ENCODE measurements at regions not wholly inside any gene's neighbourhood (a gene's known extent, or its start where the extent isn't known, plus 50 kb on each side); places are given as distances from the start of the nearest gene placed in this dataset.

DNA sequence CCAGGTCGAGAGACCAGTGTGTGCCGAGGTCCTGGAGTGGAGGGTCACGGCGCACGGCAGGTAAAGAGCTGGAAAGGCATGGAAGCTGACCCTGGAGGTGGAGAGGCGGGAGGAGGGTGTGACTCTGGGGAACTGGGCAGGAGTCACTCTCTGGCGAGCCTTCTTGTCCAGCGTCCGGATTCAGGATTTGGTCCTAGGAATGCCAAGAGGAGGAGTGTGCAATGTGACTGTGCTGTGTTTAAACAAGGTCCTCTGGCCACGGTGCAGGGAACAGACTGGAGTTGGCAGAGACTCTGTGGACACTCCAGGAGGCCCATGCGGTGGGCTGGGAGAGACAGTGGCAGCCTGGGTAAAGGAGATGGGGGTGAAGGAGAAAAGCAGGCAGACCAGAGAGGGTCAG is 64.2 kb upstream of the CASZ1 start:
- DNase-seq = no peak
- no peak overlapping the region for H3K27ac Mint-ChIP-seq
- CTCF ChIA-PET = interaction anchor here (1.0 kb wide), 1 partner anchor 16 kb away, joined by 3 read pairs; no protein-coding TSS in a partner anchor
- no peak overlapping the region for H3K4me3 Mint-ChIP-seq
- intact Hi-C loops (cut with micrococcal nuclease) = no loop called here
- H3K27me3 Mint-ChIP-seq (ENCODE audit: low read depth) = peaks cover 31% of the 10 kb centered on the region
- H3K9me3 Mint-ChIP-seq = no peaks in the 10 kb centered on the region
- H3K36me3 Mint-ChIP-seq (ENCODE audit: low read depth) = no peaks in the 10 kb centered on the region
- peaks cover under 1% of the 10 kb centered on the region for H3K4me1 Mint-ChIP-seq (ENCODE audit: low read depth)

GRCh38 chr1:10861822-10862221 is 65.4 kb upstream of the CASZ1 start:
- no peak for DNase-seq
- Mint-ChIP-seq H3K27ac (no peak overlapping the region), H3K4me1 (ENCODE audit: low read depth) (peaks cover 6% of the 10 kb centered on the region), H3K9me3 (no peaks in the 10 kb centered on the region), H3K27me3 (ENCODE audit: low read depth) (peaks cover 39% of the 10 kb centered on the region), H3K4me3 (no peak overlapping the region), H3K36me3 (ENCODE audit: low read depth) (no peaks in the 10 kb centered on the region)
- intact Hi-C loops (cut with micrococcal nuclease) = no loop called here
- CTCF ChIA-PET = no interaction called here

DNA sequence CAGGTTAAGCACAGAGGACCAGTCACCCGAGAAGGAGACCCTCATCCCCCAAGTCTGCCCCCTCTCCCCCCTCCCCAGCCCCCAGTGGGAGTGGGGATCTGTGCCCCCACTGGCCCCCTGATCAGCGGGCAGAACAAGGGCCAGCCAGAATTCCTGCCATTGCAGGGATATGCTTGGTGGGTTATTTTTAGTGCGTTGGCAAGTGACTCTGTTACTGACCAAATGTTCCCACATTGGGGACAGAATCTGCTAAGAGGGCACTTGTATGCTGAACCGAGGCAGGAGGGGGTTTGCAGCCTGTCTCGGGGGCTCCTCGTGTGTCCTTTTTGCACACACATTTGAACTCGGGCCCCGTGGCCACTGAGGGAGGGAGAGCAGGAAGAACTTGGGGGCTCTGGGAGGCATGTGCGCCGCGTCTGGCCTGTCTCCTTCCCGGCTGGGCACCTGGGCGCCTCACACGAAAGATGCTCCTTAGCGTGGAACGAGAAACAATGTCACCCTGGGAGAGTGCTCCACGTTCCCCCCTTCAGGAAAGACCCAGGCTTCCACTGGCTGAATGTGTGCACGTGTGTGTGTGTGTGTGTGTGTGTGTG is 66.4 kb upstream of the CASZ1 start:
- H3K27me3 Mint-ChIP-seq (ENCODE audit: low read depth) = peaks cover 44% of the 10 kb centered on the region
- no peak overlapping the region for H3K4me3 Mint-ChIP-seq
- intact Hi-C loops (cut with micrococcal nuclease) = no loop called here
- H3K9me3 Mint-ChIP-seq = no peaks in the 10 kb centered on the region
- CTCF ChIA-PET = no interaction called here
- peaks cover 12% of the 10 kb centered on the region for H3K4me1 Mint-ChIP-seq (ENCODE audit: low read depth)
- no peak for DNase-seq
- no peak overlapping the region for H3K27ac Mint-ChIP-seq
- no peaks in the 10 kb centered on the region for H3K36me3 Mint-ChIP-seq (ENCODE audit: low read depth)

- no peak for DNase-seq
- H3K4me3 Mint-ChIP-seq = no peak overlapping the region
- intact Hi-C loops (cut with micrococcal nuclease) = no loop called here
- H3K27ac Mint-ChIP-seq = no peak overlapping the region
- H3K36me3 Mint-ChIP-seq (ENCODE audit: low read depth) = no peaks in the 10 kb centered on the region
- CTCF ChIA-PET = interaction anchor here (1.0 to 1.5 kb wide), 2 partner anchors 67 to 369 kb away, joined by 3 to 5 read pairs; no protein-coding TSS in a partner anchor
- peaks cover 12% of the 10 kb centered on the region for H3K4me1 Mint-ChIP-seq (ENCODE audit: low read depth)
- no peaks in the 10 kb centered on the region for H3K9me3 Mint-ChIP-seq
- H3K27me3 Mint-ChIP-seq (ENCODE audit: low read depth) = peaks cover 53% of the 10 kb centered on the region
Measured at GRCh38 chr1:10863886-10864285, 67.4 kb upstream of the CASZ1 start.

GRCh38 chr1:10864776-10865175 is 68.3 kb upstream of the CASZ1 start:
- CTCF ChIA-PET = interaction anchor here (0.5 to 1.5 kb wide), 4 partner anchors 156 to 369 kb away, joined by 4 to 5 read pairs (median 5); no protein-coding TSS in a partner anchor
- Mint-ChIP-seq H3K36me3 (ENCODE audit: low read depth) (no peaks in the 10 kb centered on the region), H3K9me3 (no peaks in the 10 kb centered on the region), H3K27me3 (ENCODE audit: low read depth) (peaks cover 57% of the 10 kb centered on the region), H3K27ac (no peak overlapping the region), H3K4me3 (no peak overlapping the region), H3K4me1 (ENCODE audit: low read depth) (peaks cover 12% of the 10 kb centered on the region)
- intact Hi-C loops (cut with micrococcal nuclease) = no loop called here
- no peak for DNase-seq

DNA sequence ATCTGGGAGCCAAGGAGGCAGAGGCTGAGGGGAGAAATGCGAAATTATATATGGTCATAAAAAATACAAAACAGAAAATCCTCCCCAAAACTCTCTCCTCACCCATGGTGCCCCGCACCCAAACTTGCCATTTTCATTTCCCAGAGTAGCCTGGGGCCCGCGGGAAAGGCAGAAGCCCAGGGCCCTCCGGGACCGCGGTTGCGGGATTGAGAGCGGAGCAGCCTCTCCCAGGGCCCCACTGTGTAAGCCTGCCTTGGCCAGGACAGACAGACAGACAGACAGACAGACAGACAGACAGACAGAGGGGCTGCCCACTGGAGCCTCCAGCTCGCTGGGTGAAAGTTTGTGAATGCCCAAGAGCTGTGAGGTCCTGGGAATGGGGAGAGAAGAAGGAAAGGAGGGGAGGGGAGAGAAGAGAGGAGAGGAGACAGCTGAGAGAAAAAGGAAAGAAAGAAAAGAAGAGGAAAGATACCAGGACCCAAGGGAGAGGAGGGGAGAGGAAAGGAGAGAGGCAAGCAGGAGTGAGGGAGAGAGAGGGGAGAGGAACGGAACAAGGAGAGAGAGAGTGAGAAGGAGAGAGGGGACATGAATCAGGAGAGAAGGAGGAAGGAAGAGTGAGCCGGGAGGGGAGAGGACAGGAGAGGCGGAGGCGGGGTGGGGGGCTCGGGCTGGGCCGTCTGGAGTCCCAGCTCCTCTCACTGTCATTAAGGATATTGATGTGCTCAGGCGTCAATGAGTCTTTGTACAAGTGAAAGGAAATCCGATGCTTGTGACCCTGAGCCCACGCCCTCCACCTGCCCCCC is 69.3 kb upstream of the CASZ1 start:
- DNase-seq = no peak
- CTCF ChIA-PET = interaction anchor here (0.7 to 1.3 kb wide), 4 partner anchors 74 to 770 kb away, joined by 3 to 5 read pairs (median 4); no protein-coding TSS in a partner anchor

DNA sequence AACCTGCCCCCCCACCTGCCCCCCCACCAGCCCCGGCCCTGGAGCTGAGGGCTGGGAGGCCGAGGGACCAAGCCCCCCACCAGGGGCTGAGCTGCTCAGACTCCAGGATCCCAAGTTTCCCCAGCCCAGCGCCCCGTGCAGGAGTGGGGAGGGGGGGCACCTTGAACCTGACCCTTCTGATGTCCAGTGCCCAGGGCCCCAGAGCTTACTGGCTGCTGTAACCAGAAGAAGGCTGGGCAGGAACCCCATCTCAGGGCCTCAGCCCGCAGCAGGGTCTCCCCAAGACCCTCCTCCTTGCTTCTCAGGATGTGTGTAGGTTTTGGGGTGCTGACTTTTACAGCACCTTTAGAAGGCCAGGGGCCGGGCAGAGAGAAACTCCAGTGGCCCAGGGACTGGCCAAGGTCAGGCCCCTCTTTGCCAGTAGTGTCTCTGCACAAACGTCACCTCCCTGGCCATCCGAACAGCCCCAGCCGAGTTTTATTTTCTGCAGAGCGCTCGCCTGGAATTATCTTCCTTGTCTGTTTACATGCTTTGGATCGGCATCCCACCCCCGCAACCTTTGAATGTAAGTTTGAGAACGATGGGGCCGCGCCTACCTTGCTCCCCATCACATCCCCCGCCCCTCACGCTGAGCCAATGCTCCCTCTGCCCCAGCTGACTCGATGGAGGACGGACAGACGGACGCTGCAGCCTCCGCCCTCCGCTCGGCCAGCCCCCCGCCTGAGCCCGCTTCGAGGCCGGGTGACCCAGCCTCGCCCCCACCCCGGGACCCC is 70.1 kb upstream of the CASZ1 start:
- peaks cover 12% of the 10 kb centered on the region for H3K4me1 Mint-ChIP-seq (ENCODE audit: low read depth)
- H3K9me3 Mint-ChIP-seq = no peaks in the 10 kb centered on the region
- peaks cover 64% of the 10 kb centered on the region for H3K27me3 Mint-ChIP-seq (ENCODE audit: low read depth)
- intact Hi-C loops (cut with micrococcal nuclease) = loop anchor here (1.0 to 2.0 kb wide), 6 partner anchors 74 to 436 kb away; partner anchors contain the start of gene CENPS
- no peaks in the 10 kb centered on the region for H3K36me3 Mint-ChIP-seq (ENCODE audit: low read depth)
- no peak overlapping the region for H3K27ac Mint-ChIP-seq
- peak; percentile 46 for DNase-seq
- CTCF ChIA-PET = interaction anchor here (1.0 to 1.2 kb wide), 2 partner anchors 74 to 90 kb away, joined by 3 read pairs; no protein-coding TSS in a partner anchor
- peak overlapping the region; percentile 44 for H3K4me3 Mint-ChIP-seq

More for the DNA sequence above, 69.3 kb upstream of the CASZ1 start:
- Mint-ChIP-seq H3K4me3 (no peak overlapping the region), H3K4me1 (ENCODE audit: low read depth) (peaks cover 12% of the 10 kb centered on the region), H3K27me3 (ENCODE audit: low read depth) (peaks cover 64% of the 10 kb centered on the region), H3K27ac (no peak overlapping the region), H3K9me3 (no peaks in the 10 kb centered on the region), H3K36me3 (ENCODE audit: low read depth) (no peaks in the 10 kb centered on the region)
- intact Hi-C loops (cut with micrococcal nuclease) = loop anchor here (2.0 kb wide), 2 partner anchors 75 to 435 kb away; partner anchors contain the start of gene CENPS

GRCh38 chr1:10867138-10867721 is 70.8 kb upstream of the CASZ1 start:
- Mint-ChIP-seq H3K27ac (no peak overlapping the region), H3K4me1 (ENCODE audit: low read depth) (peaks cover 12% of the 10 kb centered on the region), H3K9me3 (no peaks in the 10 kb centered on the region), H3K4me3 (no peak overlapping the region), H3K36me3 (ENCODE audit: low read depth) (no peaks in the 10 kb centered on the region), H3K27me3 (ENCODE audit: low read depth) (peaks cover 64% of the 10 kb centered on the region)
- peak; percentile 52 for DNase-seq
- intact Hi-C loops (cut with micrococcal nuclease) = loop anchor here (1.0 to 2.0 kb wide), 6 partner anchors 74 to 436 kb away; partner anchors contain the start of gene CENPS
- CTCF ChIA-PET = interaction anchor here (1.2 to 1.3 kb wide), 2 partner anchors 89 to 351 kb away, joined by 3 read pairs; no protein-coding TSS in a partner anchor

- CTCF ChIA-PET = interaction anchor here (0.6 to 1.5 kb wide), 3 partner anchors 74 to 352 kb away, joined by 3 read pairs; no protein-coding TSS in a partner anchor
- Mint-ChIP-seq H3K4me3 (no peak overlapping the region), H3K36me3 (ENCODE audit: low read depth) (no peaks in the 10 kb centered on the region)
Measured at GRCh38 chr1:10867914-10868598, 71.6 kb upstream of the CASZ1 start.

DNA sequence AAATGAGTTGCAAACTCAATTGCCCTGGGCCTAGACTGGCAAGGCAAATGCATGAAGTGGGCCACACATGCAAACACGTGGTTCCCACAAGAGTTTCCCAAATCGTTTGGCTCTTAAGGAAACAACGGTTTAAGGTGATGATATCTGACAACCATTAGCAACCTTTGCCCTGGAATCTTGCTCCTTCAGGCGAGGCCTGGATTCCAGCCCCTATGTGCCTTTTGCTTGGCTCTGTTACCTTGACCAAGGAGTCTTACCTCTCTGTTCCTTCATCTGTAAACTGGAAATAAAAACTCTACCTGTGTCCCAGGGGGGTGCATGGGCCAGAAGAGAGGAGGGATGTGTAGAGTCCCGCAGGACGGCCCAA is 72.1 kb upstream of the CASZ1 start:
- peaks cover 55% of the 10 kb centered on the region for H3K27me3 Mint-ChIP-seq (ENCODE audit: low read depth)
- peaks cover 12% of the 10 kb centered on the region for H3K4me1 Mint-ChIP-seq (ENCODE audit: low read depth)
- CTCF ChIA-PET = interaction anchor here (0.6 to 1.5 kb wide), 3 partner anchors 74 to 352 kb away, joined by 3 read pairs; no protein-coding TSS in a partner anchor
- H3K4me3 Mint-ChIP-seq = no peak overlapping the region
- no peaks in the 10 kb centered on the region for H3K36me3 Mint-ChIP-seq (ENCODE audit: low read depth)
- no peaks in the 10 kb centered on the region for H3K9me3 Mint-ChIP-seq
- intact Hi-C loops (cut with micrococcal nuclease) = no loop called here
- no peak overlapping the region for H3K27ac Mint-ChIP-seq
- DNase-seq = no peak

More at GRCh38 chr1:10867914-10868598, 71.6 kb upstream of the CASZ1 start:
- no peaks in the 10 kb centered on the region for H3K9me3 Mint-ChIP-seq
- peaks cover 12% of the 10 kb centered on the region for H3K4me1 Mint-ChIP-seq (ENCODE audit: low read depth)
- intact Hi-C loops (cut with micrococcal nuclease) = loop anchor here (1.0 to 2.0 kb wide), 6 partner anchors 73 to 437 kb away; partner anchors contain the start of gene CENPS
- peaks cover 60% of the 10 kb centered on the region for H3K27me3 Mint-ChIP-seq (ENCODE audit: low read depth)
- no peak overlapping the region for H3K27ac Mint-ChIP-seq
- no peak for DNase-seq

DNA sequence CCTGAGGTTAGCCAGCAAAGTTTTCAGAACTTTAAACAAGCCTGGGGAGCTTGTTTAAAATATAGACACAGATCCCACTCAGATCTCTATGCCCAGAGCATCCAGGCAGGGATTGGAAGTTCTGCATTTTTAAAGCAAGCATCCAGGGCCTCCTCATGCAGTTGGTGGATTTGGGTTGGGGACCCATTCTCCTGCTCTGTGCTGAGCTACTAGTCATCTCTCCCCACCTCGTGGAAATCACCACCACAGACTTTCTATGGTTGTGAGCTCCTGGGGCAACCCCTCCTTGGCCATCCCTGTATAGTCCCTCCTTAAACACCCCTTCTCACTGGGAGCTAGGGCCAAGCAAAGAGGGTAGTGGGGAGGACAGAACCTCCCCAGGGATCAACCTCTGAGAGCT is 73.5 kb upstream of the CASZ1 start:
- CTCF ChIA-PET = interaction anchor here (1.2 kb wide), 1 partner anchor 376 kb away, joined by 4 read pairs; no protein-coding TSS in a partner anchor
- no peak for DNase-seq
- intact Hi-C loops (cut with micrococcal nuclease) = no loop called here
- Mint-ChIP-seq H3K27me3 (ENCODE audit: low read depth) (peaks cover 43% of the 10 kb centered on the region), H3K4me3 (no peak overlapping the region), H3K9me3 (no peaks in the 10 kb centered on the region), H3K4me1 (ENCODE audit: low read depth) (peaks cover 12% of the 10 kb centered on the region), H3K27ac (no peak overlapping the region), H3K36me3 (ENCODE audit: low read depth) (no peaks in the 10 kb centered on the region)

All from activated naive CD4-positive, alpha-beta T cell treated with anti-CD3 and anti-CD28 coated beads for 36 hours (primary cell).